GM12872 (cell line): ENCODE measurements at regions not wholly inside any gene's neighbourhood (a gene's known extent, or its start where the extent isn't known, plus 50 kb on each side); places are given as distances from the start of the nearest gene placed in this dataset.

Experiments
- CTCF ChIP-seq: IDR thresholded peaks from 3 replicates; pipeline ENCODE4 v1.5.1; 2011; ENCODE audit warnings: low read depth, mild to moderate bottlenecking, low read length, moderate library complexity; ENCODE audit not compliant: insufficient read depth

GRCh38 chr3:189512821-189513220, 118.4 kb upstream of the TP63 start:
- TF ChIP-seq CTCF, result no peak

- no peak for TF ChIP-seq CTCF
Observed at GRCh38 chr3:189513281-189514117, 117.7 kb upstream of the TP63 start.

GRCh38 chr3:189516039-189516438, 115.2 kb upstream of the TP63 start:
- TF ChIP-seq CTCF, result no peak

GRCh38 chr3:189517981-189518380, 113.2 kb upstream of the TP63 start:
- no peak for TF ChIP-seq CTCF

- TF ChIP-seq CTCF, result no peak
Observed at GRCh38 chr3:189519458-189519857, 111.7 kb upstream of the TP63 start.

- no peak for TF ChIP-seq CTCF
Observed at GRCh38 chr3:189529468-189529867, 101.7 kb upstream of the TP63 start.

GRCh38 chr3:189529889-189530471, 101.2 kb upstream of the TP63 start:
- no peak for TF ChIP-seq CTCF
